HPDE6-E6E7 (cell line): ENCODE measurements at regions not wholly inside any gene's neighbourhood (a gene's known extent, or its start where the extent isn't known, plus 50 kb on each side); places are given as distances from the start of the nearest gene placed in this dataset.
A peak's percentile ranks its signal among the peaks of the same experiment; 100 is the strongest.

Experiments
- DNase-seq: peaks from one replicate; pipeline ENCODE4 v3.0.0; 2011; ENCODE audit warnings: missing footprints; ENCODE audit errors: extremely low spot score

DNA sequence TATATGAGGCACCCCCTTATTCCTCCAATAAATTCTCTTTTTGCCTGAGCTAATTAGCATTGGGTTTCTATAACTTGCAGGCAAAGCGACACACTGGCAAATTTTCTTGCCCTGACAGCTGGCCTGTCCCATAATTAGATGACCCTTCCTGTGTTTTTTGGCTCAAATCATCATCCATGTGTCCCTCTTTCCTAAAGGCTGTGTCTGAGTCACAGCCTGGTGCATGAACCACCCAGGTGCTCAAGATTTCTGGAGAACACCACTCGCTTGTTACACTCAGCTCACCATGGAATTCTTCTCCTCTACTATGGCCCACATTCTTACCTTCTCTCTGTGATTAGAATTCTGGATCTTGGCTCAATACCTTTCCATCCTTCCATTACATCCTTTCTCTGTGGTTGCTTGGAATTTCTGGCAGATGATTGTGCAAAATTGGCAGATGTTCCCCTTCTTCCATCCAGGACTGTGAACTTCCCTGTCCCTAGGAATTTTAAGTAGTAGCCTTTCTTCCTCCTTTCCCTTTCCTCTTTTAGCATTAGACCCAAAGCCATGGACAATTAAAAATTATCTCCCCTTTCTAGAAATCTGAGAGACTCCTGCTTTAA, 116.0 kb upstream of the ANKRD1 start:
- no peak for DNase-seq

DNA sequence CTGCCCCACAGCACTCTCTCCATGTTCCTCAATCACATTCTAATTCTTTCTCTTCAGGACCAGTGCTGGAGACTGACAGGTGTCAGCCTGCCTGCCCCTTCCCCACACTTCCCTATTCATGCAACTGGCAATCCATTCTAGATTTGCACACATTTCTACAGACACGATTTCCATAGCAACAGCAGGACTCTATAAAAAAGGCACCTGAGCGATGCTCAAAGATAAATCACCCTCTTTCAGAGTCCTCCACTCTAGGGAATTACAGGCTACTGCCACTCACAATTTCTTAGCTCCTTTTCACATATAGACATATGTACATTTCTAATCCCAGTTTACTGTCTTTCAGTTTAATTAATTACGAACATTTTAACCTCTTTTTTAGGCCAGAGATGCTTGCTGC, 118.1 kb upstream of the ANKRD1 start:
- DNase-seq = no peak

DNA sequence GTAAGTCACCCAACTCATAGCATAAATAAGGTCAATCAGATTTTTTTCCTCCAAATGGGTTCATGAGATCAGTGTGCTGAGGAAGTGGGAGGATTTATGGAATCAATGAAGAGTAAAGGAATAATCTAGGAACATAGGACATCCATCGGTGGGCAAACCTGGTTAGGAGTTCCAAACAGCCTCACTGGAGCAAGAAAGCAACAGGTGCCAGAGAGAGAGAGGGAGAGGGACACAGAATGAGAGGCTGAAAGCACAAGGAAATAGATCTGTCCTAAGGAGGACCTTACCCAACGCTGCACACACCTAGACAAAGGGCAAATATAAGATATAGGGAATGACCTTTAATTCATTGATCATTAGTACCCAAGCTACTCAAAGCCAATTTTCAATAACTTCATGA, 119.5 kb upstream of the ANKRD1 start:
- no peak for DNase-seq

DNA sequence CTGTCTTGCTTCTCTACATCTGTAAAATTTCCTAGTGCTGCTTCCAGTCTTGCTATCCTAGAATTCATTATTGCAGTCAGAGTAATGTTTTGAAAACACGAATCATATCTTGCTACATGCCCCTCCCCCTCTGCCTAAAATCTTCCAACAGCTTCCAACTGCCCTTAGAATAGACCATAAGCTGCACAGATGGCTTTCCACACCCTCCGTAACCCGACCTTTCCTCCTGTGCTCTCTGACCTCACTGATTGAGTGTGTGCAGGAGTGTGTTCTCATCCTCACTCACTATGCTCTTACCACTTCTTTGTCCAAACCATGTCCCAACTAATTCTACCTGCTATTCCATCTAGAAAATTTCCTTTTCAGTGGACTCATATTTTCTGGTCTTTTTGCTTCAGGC, 121.2 kb upstream of the ANKRD1 start:
- no peak for DNase-seq

DNA sequence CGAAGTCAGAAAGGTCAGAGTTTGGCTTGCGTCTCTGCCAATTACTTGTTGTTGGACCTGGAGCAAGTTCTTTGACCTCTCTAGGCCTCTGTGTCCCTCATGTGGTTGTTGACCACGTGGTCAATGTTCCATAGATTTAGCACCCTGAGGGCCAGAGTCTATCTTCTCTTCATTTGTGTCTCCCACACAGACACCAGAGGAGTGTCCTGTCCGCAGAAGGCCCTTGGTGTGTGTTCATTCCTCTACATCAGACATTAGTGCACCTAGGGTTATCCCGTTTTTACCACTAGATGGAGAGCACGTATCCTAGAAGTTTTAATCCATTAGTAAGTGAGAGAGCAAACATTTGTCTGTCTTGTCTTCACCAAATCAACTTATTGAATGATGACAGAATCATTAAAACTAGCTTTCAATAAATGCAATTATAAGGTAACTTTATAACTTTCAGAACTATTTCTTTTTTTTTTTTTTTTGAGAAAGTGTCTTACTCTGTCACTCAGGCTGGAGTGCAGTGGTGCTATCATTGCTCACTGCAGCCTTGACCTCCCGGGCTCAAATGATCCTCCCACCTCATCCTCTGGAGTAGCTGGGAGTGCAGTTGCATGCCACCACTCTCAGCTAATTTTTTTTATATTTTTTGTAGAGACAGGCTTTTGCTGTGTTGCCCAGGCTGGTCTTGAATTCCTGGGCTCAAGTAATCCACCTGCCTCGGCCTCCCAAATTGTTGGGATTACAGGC, 122.5 kb upstream of the ANKRD1 start:
- DNase-seq = peak; percentile 19

DNA sequence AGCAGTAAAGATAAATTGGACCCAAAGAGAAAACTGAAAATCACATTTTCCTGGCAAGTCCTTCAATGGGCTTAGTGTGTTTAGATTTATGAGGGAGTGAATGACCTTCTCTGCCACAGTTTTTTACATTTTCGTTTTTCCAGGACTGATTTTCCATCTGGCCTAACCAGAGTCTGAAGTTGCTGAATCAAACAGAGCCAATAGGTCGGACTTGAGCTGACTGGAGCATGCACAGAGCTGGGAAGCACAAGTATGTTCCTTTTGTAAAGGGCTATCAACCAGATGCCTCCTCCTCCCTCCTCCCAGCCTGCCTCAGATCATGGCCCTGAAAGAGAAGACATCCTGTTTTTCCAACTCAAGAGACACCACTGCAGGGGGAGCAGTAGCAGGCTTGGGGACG, 126.0 kb upstream of the ANKRD1 start:
- DNase-seq = no peak

DNA sequence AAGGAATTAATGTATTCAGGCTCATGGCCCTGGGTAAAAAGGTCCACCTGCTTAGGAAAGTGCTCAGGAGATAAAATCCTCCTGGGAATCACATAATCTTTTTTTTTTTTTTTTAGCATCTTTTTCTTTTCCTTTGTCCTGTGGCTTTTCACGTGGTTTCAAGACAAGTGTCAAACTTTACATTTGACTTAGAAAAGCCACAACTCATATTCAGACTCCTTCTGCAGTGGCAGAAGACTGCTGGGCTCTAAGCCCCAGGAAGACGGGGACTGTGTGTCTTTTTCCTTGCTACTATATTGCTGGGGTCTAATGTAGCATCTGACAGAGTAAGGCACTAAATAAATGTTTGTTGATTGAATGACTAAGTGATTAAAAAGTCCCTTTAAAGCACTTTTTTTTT, 127.5 kb upstream of the ANKRD1 start:
- no peak for DNase-seq

DNA sequence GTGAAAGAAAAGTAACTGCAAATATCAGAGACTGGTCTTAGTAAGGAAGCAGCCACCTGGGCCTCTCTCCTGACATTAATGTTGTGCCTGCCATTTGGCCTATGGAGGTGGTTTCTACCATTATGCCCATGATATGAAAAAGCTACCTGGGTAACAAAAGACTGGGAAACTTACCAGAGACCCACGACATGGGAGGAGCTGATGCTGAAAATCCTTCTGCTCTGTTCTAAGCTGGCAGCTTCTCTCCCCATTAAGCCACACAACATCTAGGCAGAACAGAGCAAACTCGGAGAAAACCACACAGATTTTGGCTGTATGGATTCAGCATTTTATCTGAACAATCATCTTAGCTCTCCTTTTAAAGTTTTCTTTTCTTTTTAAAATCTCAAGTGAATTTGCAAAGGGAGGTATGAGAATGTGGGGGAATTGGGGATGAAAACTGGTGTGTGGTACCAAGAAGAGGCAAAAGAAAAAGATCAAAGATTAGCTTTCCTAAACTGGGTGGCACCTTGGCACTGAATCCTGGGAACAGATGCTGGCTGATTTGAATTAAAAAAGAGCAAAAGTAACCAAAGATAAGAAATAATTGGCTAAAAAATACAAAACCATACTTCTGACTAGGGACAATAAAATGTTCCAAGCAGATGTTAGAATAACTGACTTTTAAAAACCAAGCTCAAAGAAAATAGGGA, 128.6 kb upstream of the ANKRD1 start:
- DNase-seq = no peak

DNA sequence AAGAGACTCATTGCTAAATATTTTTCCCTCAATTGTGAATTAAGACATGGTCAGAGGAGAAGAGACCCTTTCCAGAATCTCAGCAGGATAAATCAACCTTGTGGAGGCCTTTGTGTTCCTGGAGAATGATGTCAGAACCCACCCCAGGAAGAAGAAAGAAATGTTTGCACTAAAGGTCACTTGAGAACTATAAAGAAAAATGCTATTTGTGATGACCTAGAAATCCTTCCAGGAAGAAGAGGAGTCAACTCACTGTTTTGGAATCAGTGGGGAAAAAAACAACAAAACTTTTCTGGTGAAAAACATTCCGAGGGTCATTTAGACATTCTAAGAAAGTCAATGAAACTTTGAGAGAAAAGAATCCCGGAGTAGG, 129.1 kb upstream of the ANKRD1 start:
- no peak for DNase-seq

DNA sequence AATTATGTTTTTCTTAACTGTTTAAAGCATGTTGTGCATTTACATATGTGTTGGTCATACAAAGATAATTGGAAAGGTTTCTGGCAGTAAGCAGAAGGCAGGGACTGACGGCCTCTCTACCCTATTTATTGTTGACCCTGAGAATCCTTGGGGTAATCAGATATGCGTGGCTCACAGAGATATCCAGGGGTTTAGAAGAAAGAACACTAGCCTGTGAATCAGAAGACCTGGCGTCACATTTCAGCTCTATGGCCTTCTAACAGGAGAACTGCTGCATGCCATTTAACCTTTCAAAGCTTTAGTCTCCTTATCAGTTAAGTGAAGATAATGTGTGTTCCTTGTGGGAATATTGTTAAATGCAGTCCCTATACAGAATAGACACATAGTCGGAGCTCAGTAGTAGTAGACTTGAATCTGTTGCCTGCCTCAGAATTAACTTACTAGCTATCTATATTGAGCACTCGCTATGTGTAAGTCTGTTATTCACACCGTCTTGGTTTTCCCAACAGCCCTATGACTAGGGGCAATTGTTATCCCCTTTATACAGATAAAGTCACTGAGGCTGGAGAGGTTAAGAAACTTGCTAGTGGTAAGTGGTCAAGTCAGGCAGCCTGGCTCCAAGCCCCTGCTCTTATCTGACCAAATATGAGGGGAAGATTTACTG, 129.6 kb upstream of the ANKRD1 start:
- no peak for DNase-seq

DNA sequence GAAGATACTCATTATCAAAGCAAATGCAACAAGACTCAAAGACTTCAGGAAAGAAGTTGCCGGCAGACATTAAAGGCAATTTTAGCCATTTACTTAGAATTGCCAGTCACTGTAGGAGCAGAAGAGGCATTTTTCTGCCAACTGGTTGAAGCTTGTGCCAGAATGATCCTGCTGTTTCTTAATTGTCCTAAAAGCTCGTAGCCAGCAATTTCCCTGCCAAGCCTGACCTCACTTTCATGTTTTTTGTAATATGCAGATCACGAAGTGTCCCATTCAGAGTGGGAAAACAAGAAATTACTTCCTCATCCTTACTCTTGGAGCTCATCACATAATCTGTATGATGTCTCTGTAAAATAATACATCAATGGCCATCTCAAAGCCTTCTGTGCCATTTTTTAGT, 130.9 kb upstream of the ANKRD1 start:
- no peak for DNase-seq

DNA sequence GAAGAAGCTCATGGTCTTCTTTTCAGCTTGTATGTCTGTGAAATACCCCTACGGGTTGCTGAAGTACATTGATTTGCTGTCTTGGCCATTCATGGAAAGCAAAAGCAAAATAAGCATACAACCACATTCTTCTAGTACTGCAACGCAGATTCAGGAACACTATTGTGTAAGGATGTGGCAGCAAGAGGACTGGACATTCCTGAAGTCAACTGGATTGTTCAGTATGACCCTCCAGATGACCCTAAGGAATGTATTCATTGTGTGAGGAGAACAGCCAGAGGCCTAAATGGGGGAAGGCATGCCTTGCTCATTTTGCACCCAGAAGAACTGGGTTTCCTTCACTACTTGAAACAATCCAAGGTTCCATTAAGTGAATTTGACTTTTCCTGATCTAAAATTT, 133.4 kb upstream of the ANKRD1 start:
- no peak for DNase-seq

DNA sequence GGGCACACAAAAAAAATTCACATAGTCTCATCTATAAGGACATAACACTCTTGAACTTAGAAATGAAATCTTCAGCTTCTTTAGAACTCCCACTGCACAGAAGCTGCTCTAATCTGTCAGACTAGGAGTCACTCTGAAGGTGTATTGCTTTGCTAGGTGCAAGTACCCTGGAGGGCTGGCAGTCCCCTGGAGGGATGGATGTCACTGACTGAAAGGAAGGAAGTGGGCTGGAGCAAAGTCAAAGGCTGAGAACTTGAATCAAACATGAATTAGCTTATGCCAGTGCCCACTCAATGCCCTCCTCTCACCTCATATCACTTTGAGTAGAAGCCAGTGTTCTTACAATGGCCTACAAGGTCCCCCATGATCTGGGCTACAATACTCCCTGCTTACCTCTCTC, 140.3 kb upstream of the ANKRD1 start:
- no peak for DNase-seq

DNA sequence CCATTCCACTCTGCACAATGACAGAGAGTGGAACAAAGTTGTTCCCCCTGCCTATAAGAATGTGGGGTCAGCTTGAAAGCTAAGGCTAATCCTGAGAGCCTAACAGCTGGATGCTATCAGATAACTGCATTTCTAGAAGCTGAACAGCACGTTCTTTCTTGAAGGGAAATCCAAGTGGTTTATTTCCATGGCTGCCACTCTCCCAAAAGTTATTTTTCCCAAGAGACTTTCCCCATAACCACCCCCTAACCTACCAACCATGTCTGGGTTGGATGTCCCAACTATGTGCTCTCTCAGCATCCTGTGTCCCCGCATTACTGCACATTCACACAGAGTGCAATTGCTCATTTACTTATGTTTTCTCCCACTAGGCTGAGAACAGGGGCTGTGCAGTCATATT, 140.7 kb upstream of the ANKRD1 start:
- DNase-seq = no peak

DNA sequence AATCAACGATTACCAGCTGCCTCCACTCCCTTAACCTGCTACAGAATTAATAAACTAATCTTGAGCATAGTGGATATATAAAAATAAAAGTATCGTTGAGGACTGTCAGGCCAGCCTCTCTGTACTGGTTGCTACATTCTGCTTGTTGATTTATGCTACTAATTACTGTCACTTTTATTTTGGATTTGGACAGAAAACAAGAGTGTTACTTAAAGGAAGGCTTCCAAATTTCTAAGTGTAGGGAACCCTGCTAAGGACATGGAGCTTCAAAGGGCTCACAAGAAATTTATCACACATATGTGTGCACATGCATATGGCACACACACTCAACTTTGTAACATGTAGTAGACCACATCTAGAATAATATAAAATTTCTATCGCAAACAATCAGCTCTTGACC, 141.2 kb upstream of the ANKRD1 start:
- DNase-seq = no peak

DNA sequence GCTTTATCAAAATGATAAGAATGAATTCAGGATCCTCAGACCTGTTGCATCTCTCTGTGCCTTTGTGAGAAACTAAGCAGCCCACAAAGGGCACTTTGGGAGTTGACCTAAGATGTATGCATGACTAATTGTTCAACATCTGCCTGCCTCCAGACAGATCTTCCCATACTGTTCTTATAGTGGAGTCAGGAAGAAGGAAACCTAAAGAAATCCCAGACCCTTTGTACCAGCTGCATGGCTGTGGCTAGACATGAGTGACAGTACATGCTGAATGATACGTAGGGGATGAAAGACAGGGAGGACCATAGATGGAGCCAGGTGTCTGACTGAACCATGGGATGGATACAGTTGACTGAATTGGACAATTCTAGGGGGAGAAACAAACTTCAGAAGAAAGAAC, 148.7 kb upstream of the PCGF5 start:
- DNase-seq = no peak

DNA sequence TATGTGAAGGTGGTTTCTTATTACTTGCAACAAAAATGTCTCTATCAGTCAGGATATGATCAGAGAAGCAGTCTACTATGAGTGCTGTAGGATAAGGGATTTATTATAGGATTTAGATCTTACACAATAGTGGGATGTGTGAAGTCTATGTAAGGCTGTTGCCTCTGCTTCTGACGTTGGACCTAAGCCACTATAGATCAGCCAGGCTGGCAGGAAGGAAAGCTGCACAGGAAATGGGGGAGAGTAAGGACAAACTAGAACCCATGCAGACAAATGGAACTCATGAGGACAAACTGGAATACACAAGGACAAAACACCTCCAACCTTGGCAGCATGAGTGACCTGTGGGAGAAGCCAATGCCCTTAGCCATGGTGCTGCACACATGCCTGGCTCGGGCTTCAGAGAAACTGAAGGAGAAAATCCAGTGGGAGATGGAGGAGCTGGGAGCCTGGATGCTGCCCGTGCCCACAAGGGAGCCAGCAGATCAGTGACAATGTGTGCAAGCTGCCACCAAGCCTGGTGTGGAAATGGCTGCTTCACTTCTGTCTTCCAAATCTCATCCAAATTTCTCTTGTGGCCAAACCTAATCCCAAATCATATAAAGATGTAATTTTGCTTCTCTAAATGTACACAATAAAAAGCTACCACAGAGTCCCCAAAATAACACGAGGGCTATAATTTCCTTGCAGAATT, 147.0 kb upstream of the PCGF5 start:
- DNase-seq = no peak

DNA sequence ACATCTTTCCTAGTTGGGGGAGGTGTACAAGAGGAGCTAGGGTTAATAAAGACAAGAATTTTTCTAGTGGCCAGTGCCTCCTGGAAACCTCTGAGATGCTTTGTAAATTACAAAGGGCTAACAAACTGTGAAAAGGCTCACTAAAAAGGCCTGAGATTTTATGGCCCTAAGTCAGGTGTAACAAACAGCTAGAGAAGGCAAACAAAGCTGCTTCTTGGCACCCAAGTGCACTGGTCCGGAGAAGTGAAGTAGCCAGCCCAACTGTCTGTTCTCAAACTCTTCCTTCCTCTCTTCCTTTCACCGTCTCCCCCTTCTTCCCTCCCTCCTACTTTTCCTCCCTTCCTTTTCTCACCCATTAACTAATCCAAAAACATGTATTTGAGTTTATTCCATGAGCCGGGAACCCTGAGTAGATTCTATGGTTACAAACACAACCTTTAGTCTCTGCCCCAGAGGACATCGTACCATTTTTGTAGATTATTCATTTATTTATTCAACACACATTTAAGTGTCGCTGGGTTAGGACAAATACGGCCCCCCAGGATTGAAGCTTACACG, 143.4 kb upstream of the PCGF5 start:
- DNase-seq = no peak

DNA sequence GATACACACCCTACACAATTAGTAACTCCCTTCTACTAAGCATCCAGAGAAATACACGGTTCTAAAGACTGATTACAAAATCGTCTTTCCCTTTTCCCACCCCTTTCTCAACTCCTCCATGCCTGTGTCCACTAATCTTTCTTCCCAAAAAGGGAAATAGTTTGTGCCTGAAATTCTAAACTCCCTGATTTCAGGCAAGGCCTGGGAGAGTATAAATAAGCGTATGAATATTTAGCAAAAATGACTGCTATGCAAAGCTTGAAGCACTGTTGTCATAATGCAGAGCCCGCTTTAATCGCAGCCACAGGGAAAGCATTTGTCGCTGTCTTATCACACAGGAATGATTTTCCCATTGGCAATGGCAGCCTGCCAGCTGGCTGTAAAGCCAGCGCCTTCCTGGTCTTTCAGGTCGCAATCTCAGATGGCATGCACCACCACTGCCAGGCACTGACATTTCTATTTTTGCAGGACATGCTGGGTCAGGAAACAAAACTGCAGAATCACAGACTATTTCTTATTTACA, 142.9 kb upstream of the PCGF5 start:
- DNase-seq = no peak

DNA sequence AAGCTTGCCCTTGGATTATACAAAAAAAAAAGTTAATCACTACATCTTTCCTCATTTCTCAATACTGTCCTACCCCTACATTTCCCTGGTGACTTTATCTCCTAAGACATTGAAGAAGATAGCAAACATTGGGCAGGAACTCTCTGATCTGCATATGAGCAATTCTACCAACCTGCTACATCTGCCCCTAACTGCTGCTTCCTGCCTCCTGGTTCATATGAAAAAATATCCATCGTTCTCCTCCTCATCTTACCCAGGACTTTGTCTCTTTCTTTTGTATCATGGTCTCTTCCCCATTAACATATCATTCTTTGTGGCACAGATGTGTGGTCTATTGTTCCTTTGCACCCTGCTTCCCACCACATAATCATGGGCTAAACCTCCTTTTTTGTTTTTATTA, 139.7 kb upstream of the PCGF5 start:
- DNase-seq = no peak

DNA sequence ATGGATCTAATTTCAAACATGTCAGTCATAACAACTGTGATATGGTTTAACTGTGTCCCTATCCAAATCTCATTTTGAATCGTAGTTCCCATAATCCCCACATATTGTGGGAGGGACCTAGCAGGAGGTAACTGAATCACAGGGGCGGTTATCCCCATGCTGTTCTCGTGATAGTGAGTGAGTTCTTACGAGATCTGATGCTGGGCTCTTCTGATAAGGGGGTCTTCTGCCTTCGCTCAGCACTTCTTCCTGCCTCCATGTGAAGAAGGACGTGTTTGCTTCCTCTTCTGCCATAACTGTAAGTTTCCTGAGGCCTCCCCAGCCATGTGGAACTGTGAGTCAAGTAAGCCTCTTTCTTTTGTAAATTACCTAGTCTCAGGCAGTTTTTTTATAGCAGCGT, 138.0 kb upstream of the PCGF5 start:
- DNase-seq = no peak
